ENCODE measurements at regions not wholly inside any gene's neighbourhood (a gene's known extent, or its start where the extent isn't known, plus 50 kb on each side); places are given as distances from the start of the nearest gene placed in this dataset.

DNA sequence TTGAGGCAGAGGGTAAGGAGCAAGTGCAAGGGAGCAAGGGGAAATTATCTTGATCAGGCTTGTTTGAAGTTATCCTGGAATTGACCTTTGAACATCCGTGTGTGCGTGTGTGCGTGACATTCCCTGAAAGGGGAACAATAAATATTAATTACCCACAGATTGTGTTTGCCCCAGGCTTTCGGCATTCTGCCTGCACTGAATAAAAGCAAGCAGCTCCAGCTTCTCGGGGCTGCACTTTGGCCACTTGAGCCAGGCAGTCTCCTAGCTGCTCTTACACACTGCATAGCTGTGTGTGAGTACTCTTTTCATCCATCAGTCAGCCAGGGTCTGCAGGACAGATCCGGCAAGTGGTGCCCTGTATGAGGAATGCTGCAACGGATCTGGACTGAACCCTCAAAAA lies 107.7 kb upstream of the BTN3A2 start:
- Histone ChIP-seq H3K36me3 (ENCODE audit: control insufficient read depth, insufficient read depth, low read length) (peaks cover 2% of the 10 kb centered on the region), H3K4me3 (ENCODE audit: low read depth, low read length) (peak overlapping the region; percentile 53), H3K27me3 (replicated peaks; ENCODE audit: control insufficient read depth, insufficient read depth, low read length) (no peaks in the 10 kb centered on the region), H3K4me1 (peaks cover 54% of the 10 kb centered on the region), H3K9me3 (no peaks in the 10 kb centered on the region)
- Mint-ChIP-seq H3K9me3 (ENCODE audit: unreplicated experiment) (no peaks in the 10 kb centered on the region), H3K4me3 (ENCODE audit: unreplicated experiment) (peak overlapping the region; percentile 76), H3K36me3 (ENCODE audit: insufficient read depth, unreplicated experiment) (peaks cover 69% of the 10 kb centered on the region), H3K27ac (ENCODE audit: unreplicated experiment) (peak overlapping the region; percentile 84), H3K4me1 (ENCODE audit: low read depth, unreplicated experiment) (peaks cover 48% of the 10 kb centered on the region), H3K27me3 (ENCODE audit: insufficient read depth, unreplicated experiment) (no peaks in the 10 kb centered on the region)
- POLR2A ChIA-PET: interaction anchor here (0.6 to 6.4 kb wide), 13 partner anchors 9 to 63 kb away, joined by 3 to 107 read pairs (median 4); a partner anchor contains a TSS
- peak; percentile 85 to 91 for DNase-seq
- no TSS peak for BruUV-seq (replicated peaks)
- TF ChIP-seq, protein P1, sequence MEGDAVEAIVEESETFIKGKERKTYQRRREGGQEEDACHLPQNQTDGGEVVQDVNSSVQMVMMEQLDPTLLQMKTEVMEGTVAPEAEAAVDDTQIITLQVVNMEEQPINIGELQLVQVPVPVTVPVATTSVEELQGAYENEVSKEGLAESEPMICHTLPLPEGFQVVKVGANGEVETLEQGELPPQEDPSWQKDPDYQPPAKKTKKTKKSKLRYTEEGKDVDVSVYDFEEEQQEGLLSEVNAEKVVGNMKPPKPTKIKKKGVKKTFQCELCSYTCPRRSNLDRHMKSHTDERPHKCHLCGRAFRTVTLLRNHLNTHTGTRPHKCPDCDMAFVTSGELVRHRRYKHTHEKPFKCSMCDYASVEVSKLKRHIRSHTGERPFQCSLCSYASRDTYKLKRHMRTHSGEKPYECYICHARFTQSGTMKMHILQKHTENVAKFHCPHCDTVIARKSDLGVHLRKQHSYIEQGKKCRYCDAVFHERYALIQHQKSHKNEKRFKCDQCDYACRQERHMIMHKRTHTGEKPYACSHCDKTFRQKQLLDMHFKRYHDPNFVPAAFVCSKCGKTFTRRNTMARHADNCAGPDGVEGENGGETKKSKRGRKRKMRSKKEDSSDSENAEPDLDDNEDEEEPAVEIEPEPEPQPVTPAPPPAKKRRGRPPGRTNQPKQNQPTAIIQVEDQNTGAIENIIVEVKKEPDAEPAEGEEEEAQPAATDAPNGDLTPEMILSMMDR (IDR thresholded peaks at IDR 0.05; ENCODE audit: insufficient read depth in 1 of 2, low read depth in 1 of 2, low read length in 1 of 2, severe bottlenecking in 1 of 2, unreplicated experiment in 1 of 2): no peak
- intact Hi-C loops (cut with micrococcal nuclease; ENCODE audit: unreplicated experiment): loop anchor here (1.0 kb wide), 1 partner anchor 14 kb away; a partner anchor contains a TSS
- CTCF ChIA-PET: interaction anchor here (1.6 to 2.0 kb wide), 2 partner anchors 14 to 16 kb away, joined by 8 to 12 read pairs; a partner anchor contains a TSS

DNA sequence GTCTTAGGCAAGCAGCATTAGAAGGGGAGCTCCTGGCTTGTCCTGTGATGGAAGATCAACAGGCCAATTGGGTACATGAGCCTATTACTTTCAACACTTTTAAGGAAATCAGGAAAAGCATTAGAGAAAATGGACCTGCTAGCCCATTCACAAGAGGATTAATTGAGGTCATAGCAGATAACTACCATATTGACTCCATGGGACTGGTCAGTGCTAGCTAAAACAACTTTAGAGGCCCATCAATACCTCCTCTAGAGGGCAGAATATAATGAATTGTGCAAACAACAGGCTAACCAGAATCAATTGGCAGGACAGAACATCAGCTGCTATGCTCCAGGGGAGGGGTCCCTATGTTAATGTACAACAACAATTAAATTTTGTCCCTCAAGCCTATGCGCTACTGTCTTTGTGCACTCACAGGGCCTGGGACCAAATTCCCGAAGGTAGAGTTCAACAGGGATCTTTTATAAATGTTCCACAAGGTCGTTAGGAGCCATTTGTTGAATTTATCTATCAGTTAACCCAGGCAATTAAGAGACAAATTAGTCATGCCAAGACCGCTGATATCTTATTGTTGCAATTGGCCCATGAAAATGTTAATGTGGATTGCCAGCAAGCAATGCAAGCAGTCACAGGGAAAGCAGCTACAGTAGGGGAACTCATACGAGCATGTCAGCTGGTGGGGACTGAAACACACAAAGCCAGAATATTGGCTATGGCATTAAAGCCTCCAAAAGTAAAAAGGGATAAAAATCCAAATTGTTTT lies 106.6 kb upstream of the BTN3A2 start:
- intact Hi-C loops (cut with micrococcal nuclease; ENCODE audit: unreplicated experiment): no loop called here
- BruUV-seq (replicated peaks): no TSS peak
- CTCF ChIA-PET: interaction anchor here (0.6 to 2.0 kb wide), 4 partner anchors 12 to 1537 kb away, joined by 3 to 12 read pairs (median 6); a partner anchor contains a TSS

DNA sequence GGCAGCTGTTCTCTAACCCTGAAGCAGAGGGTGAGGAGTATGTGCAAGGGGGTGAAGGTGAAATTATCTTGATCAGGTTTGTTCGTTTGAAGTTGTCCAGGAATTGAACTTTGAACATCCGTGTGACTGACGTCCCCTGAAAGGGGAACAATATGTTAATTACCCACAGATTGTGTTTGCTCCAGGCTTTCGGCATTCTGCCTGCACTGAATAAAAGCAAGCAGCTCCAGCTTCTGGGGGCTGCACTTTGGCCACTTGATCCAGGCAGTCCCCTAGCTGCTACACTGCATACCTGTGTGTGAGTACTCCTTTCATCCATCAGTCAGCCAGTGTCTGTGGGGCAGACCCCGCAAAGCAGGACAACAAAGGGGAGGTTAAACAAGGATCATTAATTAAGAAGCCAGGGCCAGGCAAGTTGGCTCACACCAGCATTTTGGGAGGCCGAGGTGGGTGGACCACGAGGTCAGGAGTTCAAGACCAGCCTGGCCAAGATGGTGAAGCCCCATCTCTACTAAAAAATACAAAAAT lies 104.8 kb upstream of the BTN3A2 start:
- TF ChIP-seq, protein P1 (IDR thresholded peaks at IDR 0.05; ENCODE audit: insufficient read depth in 1 of 2, low read depth in 1 of 2, low read length in 1 of 2, severe bottlenecking in 1 of 2, unreplicated experiment in 1 of 2): no peak
- intact Hi-C loops (cut with micrococcal nuclease; ENCODE audit: unreplicated experiment): no loop called here
- peak overlapping the region; percentile 50 for H3K27ac Mint-ChIP-seq (ENCODE audit: unreplicated experiment)
- peaks cover 42% of the 10 kb centered on the region for H3K4me1 Mint-ChIP-seq (ENCODE audit: low read depth, unreplicated experiment)
- H3K4me1 ChIP-seq: peaks cover 47% of the 10 kb centered on the region
- H3K36me3 ChIP-seq (ENCODE audit: control insufficient read depth, insufficient read depth, low read length): peaks cover 2% of the 10 kb centered on the region
- no TSS peak for BruUV-seq (replicated peaks)
- H3K9me3 Mint-ChIP-seq (ENCODE audit: unreplicated experiment): no peaks in the 10 kb centered on the region
- H3K4me3 Mint-ChIP-seq (ENCODE audit: unreplicated experiment): peak overlapping the region; percentile 48
- no peaks in the 10 kb centered on the region for H3K27me3 Mint-ChIP-seq (ENCODE audit: insufficient read depth, unreplicated experiment)
- no peak overlapping the region; the same call in 1 of the 2 replicates for H3K4me3 ChIP-seq (ENCODE audit: low read depth, low read length)
- ChIA-PET POLR2A (interaction anchor here (1.1 to 6.4 kb wide), 5 partner anchors 9 to 136 kb away, joined by 3 to 107 read pairs (median 9); a partner anchor contains a TSS), CTCF (no interaction called here)
- peaks cover 48% of the 10 kb centered on the region for H3K36me3 Mint-ChIP-seq (ENCODE audit: insufficient read depth, unreplicated experiment)
- H3K9me3 ChIP-seq: no peaks in the 10 kb centered on the region
- H3K27me3 ChIP-seq (replicated peaks; ENCODE audit: control insufficient read depth, insufficient read depth, low read length): no peaks in the 10 kb centered on the region
- peak; percentile 54 to 61 for DNase-seq

More for the DNA sequence above, 106.6 kb upstream of the BTN3A2 start:
- POLR2A ChIA-PET: interaction anchor here (0.9 to 6.4 kb wide), 6 partner anchors 8 to 42 kb away, joined by 3 to 107 read pairs (median 10); a partner anchor contains a TSS
- TF ChIP-seq, protein P1 (IDR thresholded peaks at IDR 0.05; ENCODE audit: insufficient read depth in 1 of 2, low read depth in 1 of 2, low read length in 1 of 2, severe bottlenecking in 1 of 2, unreplicated experiment in 1 of 2): peak in 1 of 2 experiments; percentile 14
- no peaks in the 10 kb centered on the region for H3K27me3 Mint-ChIP-seq (ENCODE audit: insufficient read depth, unreplicated experiment)
- H3K9me3 ChIP-seq: no peaks in the 10 kb centered on the region
- peak overlapping the region; percentile 84 for H3K27ac Mint-ChIP-seq (ENCODE audit: unreplicated experiment)
- H3K36me3 Mint-ChIP-seq (ENCODE audit: insufficient read depth, unreplicated experiment): peaks cover 59% of the 10 kb centered on the region
- no peaks in the 10 kb centered on the region for H3K9me3 Mint-ChIP-seq (ENCODE audit: unreplicated experiment)
- H3K4me1 ChIP-seq: peaks cover 54% of the 10 kb centered on the region
- H3K4me1 Mint-ChIP-seq (ENCODE audit: low read depth, unreplicated experiment): peaks cover 43% of the 10 kb centered on the region
- no peaks in the 10 kb centered on the region for H3K27me3 ChIP-seq (replicated peaks; ENCODE audit: control insufficient read depth, insufficient read depth, low read length)
- no peak for DNase-seq
- peaks cover 2% of the 10 kb centered on the region for H3K36me3 ChIP-seq (ENCODE audit: control insufficient read depth, insufficient read depth, low read length)
- peak overlapping the region; percentile 53 for H3K4me3 ChIP-seq (ENCODE audit: low read depth, low read length)
- H3K4me3 Mint-ChIP-seq (ENCODE audit: unreplicated experiment): peak overlapping the region; percentile 76

Measured in Caco-2 (cell line).